Lower leg skin (tissue), 3 donors: ENCODE measurements at regions not wholly inside any gene's neighbourhood (a gene's known extent, or its start where the extent isn't known, plus 50 kb on each side); places are given as distances from the start of the nearest gene placed in this dataset.

Experiments
- CTCF ChIP-seq, 3 donors: fragments of 450-650 bp; IDR thresholded peaks; one replicate each; pipeline ENCODE4 v1.5.1; 2016; ENCODE audit warnings: antibody characterized with exemption in 3 of 3, mild to moderate bottlenecking in 3 of 3, moderate library complexity in 2 of 3
- POLR2A ChIP-seq, 2 donors: fragments of 450-650 bp; IDR thresholded peaks; one replicate each; pipeline ENCODE4 v1.6.1; 2016 to 2017; ENCODE audit warnings: antibody characterized with exemption in 2 of 2, mild to moderate bottlenecking in 1 of 2, moderate library complexity in 1 of 2

GRCh38 chr5:156021866-156022265, 305.1 kb upstream of the SGCD start:
- TF ChIP-seq CTCF (IDR thresholded peaks at IDR 0.05) = no peak
- TF ChIP-seq POLR2A (IDR thresholded peaks at IDR 0.05) = no peak
